Common myeloid progenitor, CD34-positive (primary cell): ENCODE measurements at regions not wholly inside any gene's neighbourhood (a gene's known extent, or its start where the extent isn't known, plus 50 kb on each side); places are given as distances from the start of the nearest gene placed in this dataset.
A peak's percentile ranks its signal among the peaks of the same experiment; 100 is the strongest.

Experiments
- CTCF ChIA-PET: fragments of 350-600 bp; sonication (Branson Sonifier 250); formaldehyde crosslinking; loops from one replicate; lab custom pipeline; 2021; ENCODE audit warnings: antibody characterized with exemption; lab: Charles Lee
- POLR2A ChIA-PET: fragments of 350-600 bp; sonication (Branson Sonifier 250); formaldehyde crosslinking; loops from one replicate; lab custom pipeline; 2021; ENCODE audit warnings: antibody characterized with exemption; lab: Charles Lee
- DNase-seq, 3 donors: peaks; one replicate each; pipeline versions ENCODE4 v3.0.0 to v3.0.0-alpha.2; 2013
- H3K27ac ChIP-seq, 2 experiments: 1 replicate in 1 of 2; 2 replicates in 1 of 2; pipeline ENCODE4 v1.7.0; 2013; ENCODE audit warnings: inconsistent platforms in 2 of 2, low read length in 2 of 2, mild to moderate bottlenecking in 2 of 2, low read depth in 1 of 2, moderate library complexity in 1 of 2; ENCODE audit not compliant: severe bottlenecking in 2 of 2, insufficient read depth in 1 of 2, poor library complexity in 1 of 2
- H3K27me3 ChIP-seq, 5 experiments: replicated peaks in 2 of 5; 1 replicate in 3 of 5; 2 replicates in 2 of 5; pipeline versions ENCODE4 v1.6.1 to v1.7.0; 2013; ENCODE audit warnings: low read length in 4 of 5, mild to moderate bottlenecking in 2 of 5, moderate library complexity in 2 of 5, inconsistent platforms in 1 of 5; ENCODE audit not compliant: insufficient read depth in 5 of 5, control insufficient read depth in 4 of 5
- H3K36me3 ChIP-seq, 4 experiments: 1 replicate in 2 of 4; 2 replicates in 2 of 4; pipeline versions ENCODE4 v1.6.1 to v1.7.0; 2013; ENCODE audit warnings: low read length in 3 of 4, control low read depth in 1 of 4, mild to moderate bottlenecking in 1 of 4; ENCODE audit not compliant: control insufficient read depth in 4 of 4, insufficient read depth in 4 of 4
- H3K4me1 ChIP-seq, 4 experiments: 1 replicate in 3 of 4; 2 replicates in 1 of 4; pipeline versions ENCODE4 v1.6.1 to v1.7.1; 2013; ENCODE audit warnings: low read length in 3 of 4, mild to moderate bottlenecking in 3 of 4, control low read depth in 1 of 4, inconsistent platforms in 1 of 4, moderate library complexity in 1 of 4; ENCODE audit not compliant: control insufficient read depth in 4 of 4, insufficient read depth in 4 of 4; ENCODE audit errors: control extremely low read depth in 1 of 4
- H3K4me3 ChIP-seq, 7 experiments: 1 replicate in 4 of 7; 2 replicates in 3 of 7; pipeline versions ENCODE4 v1.5.1 to v1.7.0; 2013; ENCODE audit warnings: mild to moderate bottlenecking in 7 of 7, low read length in 6 of 7, moderate library complexity in 6 of 7, inconsistent platforms in 2 of 7, low read depth in 2 of 7, control low read depth in 1 of 7; ENCODE audit not compliant: insufficient read depth in 4 of 7, control insufficient read depth in 1 of 7; ENCODE audit errors: extremely low read depth in 1 of 7
- H3K9me3 ChIP-seq, 5 experiments: 1 replicate in 4 of 5; 2 replicates in 1 of 5; pipeline versions ENCODE4 v1.6.1 to v1.7.1; 2013; ENCODE audit warnings: low read length in 4 of 5, mild to moderate bottlenecking in 2 of 5, inconsistent platforms in 1 of 5, low read depth in 1 of 5, moderate library complexity in 1 of 5; ENCODE audit not compliant: control insufficient read depth in 4 of 5, insufficient read depth in 2 of 5; ENCODE audit errors: control extremely low read depth in 1 of 5
- WGBS: methylation state at CpG from one replicate; pipeline ENCODE4 v1.1.5; 2013; ENCODE audit not compliant: insufficient coverage; 5-methylcytosine and 5-hydroxymethylcytosine counted together

GRCh38 chr1:71307451-71307850 lies 226.6 kb upstream of the ZRANB2 start:
- CTCF ChIA-PET = no interaction called here
- peak in 2 of 3 donors; percentile 43 to 56 for DNase-seq

DNA sequence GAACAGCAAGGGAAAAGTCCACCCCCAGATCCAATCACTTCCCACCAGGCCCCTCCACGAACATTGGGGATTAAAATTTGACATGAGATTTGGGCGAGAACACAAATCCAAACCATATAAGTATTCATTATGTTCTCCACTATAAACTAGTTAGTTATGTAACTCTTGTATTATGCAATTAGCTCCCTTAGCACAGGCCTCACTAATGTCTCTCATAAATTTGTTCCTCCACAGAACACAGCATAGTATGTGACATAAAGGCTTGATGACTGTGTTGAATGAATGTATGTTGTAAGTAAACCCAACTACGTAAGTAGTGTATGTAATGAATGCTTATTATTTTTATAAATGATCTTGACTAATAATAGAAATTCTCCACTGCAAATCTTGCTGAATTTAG lies 223.3 kb upstream of the ZRANB2 start:
- no CpG with 5 or more reads among the region's 3 CpGs for WGBS
- no peaks in the 10 kb centered on the region for H3K36me3 ChIP-seq
- no peak for DNase-seq
- H3K27me3 ChIP-seq = no peaks in the 10 kb centered on the region
- H3K4me3 ChIP-seq = no peak overlapping the region
- CTCF ChIA-PET = no interaction called here
- no peaks in the 10 kb centered on the region for H3K9me3 ChIP-seq
- POLR2A ChIA-PET = no interaction called here
- peaks cover 0 to 5% (median 0%) of the 10 kb centered on the region in 4 experiments for H3K4me1 ChIP-seq
- H3K27ac ChIP-seq = no peak overlapping the region

More at GRCh38 chr1:71307451-71307850, 226.6 kb upstream of the ZRANB2 start:
- POLR2A ChIA-PET = no interaction called here
- no peaks in the 10 kb centered on the region for H3K27me3 ChIP-seq
- H3K36me3 ChIP-seq = no peaks in the 10 kb centered on the region
- H3K9me3 ChIP-seq = no peaks in the 10 kb centered on the region
- no peak overlapping the region for H3K27ac ChIP-seq
- no peak overlapping the region for H3K4me3 ChIP-seq
- peaks cover 0 to 5% (median 0%) of the 10 kb centered on the region in 4 experiments for H3K4me1 ChIP-seq

DNA sequence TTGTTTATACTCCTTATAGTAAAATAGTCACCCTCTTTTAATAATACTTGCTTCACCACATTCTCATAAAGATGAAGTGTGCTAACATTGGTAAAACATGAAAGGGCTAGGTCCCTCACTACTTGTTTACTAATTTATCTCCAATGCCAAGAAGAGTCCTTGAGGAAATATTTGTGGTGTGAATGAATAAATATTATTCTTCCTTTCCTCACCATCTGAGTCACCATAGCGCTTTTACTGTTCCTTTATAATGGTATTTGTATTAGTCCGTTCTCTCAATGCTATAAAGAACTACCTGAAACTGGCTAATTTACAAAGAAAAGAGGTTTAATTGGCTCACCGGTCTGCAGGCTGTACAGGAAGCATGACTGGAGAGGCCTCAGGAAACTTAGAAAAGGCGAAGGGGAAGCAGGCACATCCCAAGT lies 222.8 kb upstream of the ZRANB2 start:
- Histone ChIP-seq H3K9me3 (no peaks in the 10 kb centered on the region), H3K36me3 (no peaks in the 10 kb centered on the region), H3K4me3 (no peak overlapping the region), H3K4me1 (peaks cover 0 to 5% (median 0%) of the 10 kb centered on the region in 4 experiments), H3K27ac (no peak overlapping the region), H3K27me3 (no peaks in the 10 kb centered on the region)
- DNase-seq = no peak
- 62% methylated on average over 4 of the region's 4 CpGs for WGBS
- ChIA-PET CTCF (no interaction called here), POLR2A (no interaction called here)

DNA sequence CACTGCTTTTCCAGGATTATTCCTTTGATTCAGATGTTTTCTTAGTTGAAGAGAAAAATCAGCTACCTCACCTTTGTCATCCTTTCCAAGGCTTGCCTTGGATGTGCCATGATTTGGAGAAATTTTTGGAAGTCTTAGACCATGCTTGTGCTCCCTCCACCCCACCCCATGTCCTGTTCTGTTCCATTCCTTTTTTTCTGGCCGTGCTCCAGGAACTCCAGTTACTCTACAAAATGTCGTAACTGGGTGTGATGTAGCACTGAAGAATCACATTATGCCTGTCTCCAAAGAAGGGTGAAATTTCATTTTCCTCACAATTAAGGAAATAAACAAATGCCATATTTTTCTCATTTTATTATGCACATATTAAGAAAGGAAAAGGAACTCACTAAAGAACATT lies 217.8 kb upstream of the ZRANB2 start:
- H3K27ac ChIP-seq = no peak overlapping the region
- POLR2A ChIA-PET = no interaction called here
- H3K27me3 ChIP-seq = no peaks in the 10 kb centered on the region
- CTCF ChIA-PET = no interaction called here
- no peaks in the 10 kb centered on the region for H3K36me3 ChIP-seq
- WGBS = no CpG with 5 or more reads among the region's 2 CpGs
- DNase-seq = no peak
- H3K4me1 ChIP-seq = no peaks in the 10 kb centered on the region
- no peaks in the 10 kb centered on the region for H3K9me3 ChIP-seq
- H3K4me3 ChIP-seq = no peak overlapping the region

GRCh38 chr1:71296551-71297134 lies 215.8 kb upstream of the ZRANB2 start:
- ChIA-PET CTCF (no interaction called here), POLR2A (no interaction called here)
- Histone ChIP-seq H3K36me3 (no peaks in the 10 kb centered on the region), H3K4me3 (no peak overlapping the region), H3K9me3 (no peaks in the 10 kb centered on the region), H3K4me1 (no peaks in the 10 kb centered on the region), H3K27me3 (no peaks in the 10 kb centered on the region), H3K27ac (no peak overlapping the region)
- WGBS = 94% methylated on average over 1 of the region's 2 CpGs
- no peak for DNase-seq

GRCh38 chr1:71295350-71295749 lies 214.5 kb upstream of the ZRANB2 start:
- CTCF ChIA-PET = no interaction called here
- no peaks in the 10 kb centered on the region for H3K9me3 ChIP-seq
- H3K27ac ChIP-seq = no peak overlapping the region
- WGBS = 100% methylated on average over 1 of the region's 3 CpGs
- H3K4me1 ChIP-seq = no peaks in the 10 kb centered on the region
- H3K4me3 ChIP-seq = no peak overlapping the region
- DNase-seq = no peak
- POLR2A ChIA-PET = no interaction called here
- no peaks in the 10 kb centered on the region for H3K36me3 ChIP-seq
- no peaks in the 10 kb centered on the region for H3K27me3 ChIP-seq

DNA sequence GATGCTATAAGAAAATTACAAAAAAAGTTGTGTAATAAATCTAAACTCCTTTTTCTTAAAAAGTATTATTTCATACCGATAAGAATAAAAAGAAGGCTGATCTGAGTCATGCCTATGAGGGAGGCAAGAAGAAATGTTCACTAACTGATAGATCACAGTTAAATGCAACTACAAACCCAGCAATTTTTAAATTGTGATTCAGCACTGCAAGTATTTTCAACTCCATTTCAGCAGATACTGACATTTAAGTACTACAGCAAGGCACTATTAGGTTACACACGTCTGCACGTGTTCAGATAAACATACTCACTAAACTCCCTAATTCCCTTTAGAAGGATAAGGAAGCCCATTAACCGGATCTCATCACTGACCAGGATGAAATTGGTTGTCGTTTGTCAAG lies 213.3 kb upstream of the ZRANB2 start:
- no peak overlapping the region for H3K27ac ChIP-seq
- WGBS = 100% methylated on average over 5 of the region's 5 CpGs
- POLR2A ChIA-PET = no interaction called here
- H3K4me3 ChIP-seq = no peak overlapping the region
- no peak for DNase-seq
- H3K36me3 ChIP-seq = no peaks in the 10 kb centered on the region
- no peaks in the 10 kb centered on the region for H3K9me3 ChIP-seq
- no peaks in the 10 kb centered on the region for H3K27me3 ChIP-seq
- H3K4me1 ChIP-seq = no peaks in the 10 kb centered on the region
- CTCF ChIA-PET = no interaction called here
